ENCODE measurements at regions not wholly inside any gene's neighbourhood (a gene's known extent, or its start where the extent isn't known, plus 50 kb on each side); places are given as distances from the start of the nearest gene placed in this dataset.

DNA sequence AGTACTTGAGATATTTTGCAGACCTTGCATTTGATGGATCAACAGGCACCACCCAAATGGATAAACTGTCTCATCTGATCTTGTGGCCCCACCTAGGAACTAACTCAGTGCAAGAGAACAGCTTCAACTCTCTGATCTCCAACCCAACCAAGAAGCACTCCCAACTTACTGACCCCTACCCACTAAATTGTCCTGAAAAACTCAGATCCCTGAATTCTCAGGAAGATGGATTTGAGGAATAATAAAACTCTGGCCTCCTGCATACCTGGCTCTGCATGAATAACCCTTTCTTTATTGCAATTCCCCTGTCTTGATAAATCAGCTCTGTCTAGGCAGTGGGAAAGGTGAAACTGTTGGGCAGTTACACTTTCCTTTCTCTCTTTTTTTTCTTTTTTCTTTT is 247.9 kb downstream of the ZPLD1 start:
- H3K4me1 ChIP-seq: no peaks in the 10 kb centered on the region
- no peak overlapping the region for H3K4me3 ChIP-seq
- H3K27me3 ChIP-seq: no peaks in the 10 kb centered on the region
- no peak overlapping the region for H3K27ac ChIP-seq
- TF ChIP-seq CTCF (IDR thresholded peaks at IDR 0.05): no peak
- no peak for TF ChIP-seq POLR2A (IDR thresholded peaks at IDR 0.05)
- no peaks in the 10 kb centered on the region for H3K9me3 ChIP-seq
- DNase-seq (no peak), ATAC-seq (no peak)
- intact Hi-C loops (cut with DNase I): no loop called here
- no peaks in the 10 kb centered on the region for H3K36me3 ChIP-seq (replicated peaks in 1 of 2; ENCODE audit: insufficient read depth in 1 of 2, low read depth in 2 of 2)

DNA sequence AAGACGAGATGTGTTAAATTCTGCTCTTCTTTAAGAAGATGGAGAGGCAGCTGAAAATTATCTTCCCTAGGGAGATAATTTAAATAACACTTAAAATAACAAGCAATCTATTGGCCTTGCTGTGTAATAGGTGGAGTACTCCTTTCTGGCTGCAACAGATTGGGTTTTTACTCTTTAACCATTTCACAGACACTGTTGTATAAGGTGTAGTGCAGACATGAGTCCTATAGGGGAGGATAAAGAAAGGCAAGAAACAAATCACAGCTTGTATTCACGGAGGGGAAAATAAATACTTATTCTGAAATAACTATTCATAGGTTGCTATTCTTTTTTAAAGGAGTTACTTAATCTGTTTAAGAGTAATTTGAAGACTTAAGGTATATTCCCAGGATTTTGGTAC is 252.0 kb downstream of the ZPLD1 start:
- Histone ChIP-seq H3K36me3 (replicated peaks in 1 of 2; ENCODE audit: insufficient read depth in 1 of 2, low read depth in 2 of 2) (no peaks in the 10 kb centered on the region), H3K4me3 (no peak overlapping the region), H3K27me3 (no peaks in the 10 kb centered on the region), H3K9me3 (no peaks in the 10 kb centered on the region), H3K4me1 (no peaks in the 10 kb centered on the region), H3K27ac (no peak overlapping the region)
- intact Hi-C loops (cut with DNase I): no loop called here
- DNase-seq: no peak
- WGBS, 2 donors: 61 to 77% methylated on average over 2 of the region's 2 CpGs
- no peak for ATAC-seq
- TF ChIP-seq POLR2A (IDR thresholded peaks at IDR 0.05) (no peak), CTCF (IDR thresholded peaks at IDR 0.05) (no peak)

DNA sequence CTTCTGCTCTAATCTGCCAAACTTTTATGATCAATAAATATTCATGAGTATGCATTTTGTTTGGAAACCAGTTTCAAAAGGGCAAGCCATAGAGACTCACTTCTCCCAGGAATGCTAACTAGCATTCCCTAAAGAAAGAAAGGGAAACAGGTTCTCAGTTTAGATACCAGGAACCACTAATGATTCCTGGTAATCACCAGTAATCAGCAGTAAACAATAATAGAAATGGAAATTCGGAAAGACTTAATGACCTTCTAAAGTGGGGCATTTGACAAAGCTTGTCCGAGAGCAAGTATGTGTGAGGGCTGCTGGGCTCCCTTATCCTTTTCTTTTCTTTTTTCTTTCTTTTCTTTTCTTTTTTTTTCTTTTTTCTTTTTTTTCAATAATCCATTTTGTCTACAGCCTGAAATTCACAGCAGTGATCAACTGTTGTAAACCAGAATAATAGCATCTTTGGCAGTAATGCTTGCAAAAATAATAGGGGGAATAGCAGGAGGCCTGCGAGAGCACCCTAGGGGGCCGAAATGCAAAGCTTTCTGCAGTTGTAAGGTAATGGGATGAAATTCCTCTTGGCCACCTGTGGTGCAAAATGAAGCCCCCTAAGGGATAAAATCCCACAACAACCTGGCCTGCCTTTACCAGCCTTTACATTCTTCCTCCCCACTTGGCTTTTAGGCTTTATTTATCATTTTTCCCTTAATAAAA is 253.2 kb downstream of the ZPLD1 start:
- Histone ChIP-seq H3K4me3 (no peak overlapping the region), H3K27me3 (no peaks in the 10 kb centered on the region), H3K9me3 (no peaks in the 10 kb centered on the region), H3K36me3 (replicated peaks in 1 of 2; ENCODE audit: insufficient read depth in 1 of 2, low read depth in 2 of 2) (no peaks in the 10 kb centered on the region), H3K27ac (no peak overlapping the region), H3K4me1 (no peaks in the 10 kb centered on the region)
- 54 to 56% methylated on average over 4 of the region's 4 CpGs for WGBS, 2 donors
- intact Hi-C loops (cut with DNase I): no loop called here
- ATAC-seq (no peak), DNase-seq (no peak)
- no peak for TF ChIP-seq POLR2A (IDR thresholded peaks at IDR 0.05)
- TF ChIP-seq CTCF (IDR thresholded peaks at IDR 0.05): no peak

- TF ChIP-seq POLR2A (IDR thresholded peaks at IDR 0.05): no peak
- no peak for TF ChIP-seq CTCF (IDR thresholded peaks at IDR 0.05)
- ATAC-seq (no peak), DNase-seq (no peak)
- intact Hi-C loops (cut with DNase I): no loop called here
- no peak overlapping the region for H3K27ac ChIP-seq
- no peak overlapping the region for H3K4me3 ChIP-seq
- no peaks in the 10 kb centered on the region for H3K4me1 ChIP-seq
- WGBS, 2 donors: 88 to 89% methylated on average over 1 of the region's 1 CpG
- no peaks in the 10 kb centered on the region for H3K27me3 ChIP-seq
- no peaks in the 10 kb centered on the region for H3K36me3 ChIP-seq (replicated peaks in 1 of 2; ENCODE audit: insufficient read depth in 1 of 2, low read depth in 2 of 2)
- no peaks in the 10 kb centered on the region for H3K9me3 ChIP-seq
Observed at GRCh38 chr3:102688556-102688930, 253.7 kb downstream of the ZPLD1 start.

GRCh38 chr3:102691507-102691906 is 256.7 kb downstream of the ZPLD1 start:
- intact Hi-C loops (cut with DNase I): no loop called here
- H3K27ac ChIP-seq: no peak overlapping the region
- WGBS, 2 donors: 58 to 63% methylated on average over 2 of the region's 2 CpGs
- no peaks in the 10 kb centered on the region for H3K9me3 ChIP-seq
- no peaks in the 10 kb centered on the region for H3K36me3 ChIP-seq (replicated peaks in 1 of 2; ENCODE audit: insufficient read depth in 1 of 2, low read depth in 2 of 2)
- no peaks in the 10 kb centered on the region for H3K4me1 ChIP-seq
- TF ChIP-seq CTCF (IDR thresholded peaks at IDR 0.05) (no peak), POLR2A (IDR thresholded peaks at IDR 0.05) (no peak)
- ATAC-seq (no peak), DNase-seq (no peak)
- no peak overlapping the region for H3K4me3 ChIP-seq
- no peaks in the 10 kb centered on the region for H3K27me3 ChIP-seq

All from body of pancreas (tissue), 4 donors.